WTC11 (cell line): ENCODE measurements at regions not wholly inside any gene's neighbourhood (a gene's known extent, or its start where the extent isn't known, plus 50 kb on each side); places are given as distances from the start of the nearest gene placed in this dataset.

ENCODE experiments used
- ATAC-seq: fragments of 200-7000 bp; cut with Tn5 transposase; 2 replicates; pipeline ENCODE4 v1.10.0; 2021; ENCODE audit warnings: mild to moderate bottlenecking, moderate library complexity
- CTCF ChIA-PET: fragments of 300-600 bp; sonication (Branson Sonifier 250); formaldehyde crosslinking; loops from one replicate; lab custom pipeline; 2021; ENCODE audit warnings: antibody characterized with exemption; lab: Charles Lee
- POLR2A ChIA-PET: fragments of 350-600 bp; sonication (Branson Sonifier 250); formaldehyde crosslinking; loops from one replicate; lab custom pipeline; 2021; ENCODE audit warnings: antibody characterized with exemption; lab: Charles Lee
- DNase-seq: peaks from one replicate; pipeline ENCODE4 v3.0.0; 2021; ENCODE audit warnings: low spot score
- H3K27ac Mint-ChIP-seq: 2 replicates; pipeline ENCODE4 v1.8.0; 2021; ENCODE audit warnings: mixed read lengths
- H3K27me3 Mint-ChIP-seq: 2 replicates; pipeline ENCODE4 v1.8.0; 2021; ENCODE audit warnings: low read depth, mild to moderate bottlenecking, moderate library complexity, mixed read lengths
- H3K36me3 Mint-ChIP-seq: 2 replicates; pipeline ENCODE4 v1.8.0; 2021; ENCODE audit warnings: mixed read lengths
- H3K4me1 Mint-ChIP-seq: 2 replicates; pipeline ENCODE4 v1.8.0; 2022; ENCODE audit warnings: mixed read lengths
- H3K4me3 Mint-ChIP-seq: 2 replicates; pipeline ENCODE4 v1.8.0; 2021; ENCODE audit warnings: mild to moderate bottlenecking, moderate library complexity, mixed read lengths
- H3K9me3 Mint-ChIP-seq: 2 replicates; pipeline ENCODE4 v1.8.0; 2021; ENCODE audit warnings: mixed read lengths
- AFF4 ChIP-seq: sonication (generic); formaldehyde crosslinking; IDR thresholded peaks from 2 replicates; pipeline ENCODE4 v1.8.1; 2023; ENCODE audit warnings: mild to moderate bottlenecking, missing genetic modification reagents, borderline replicate concordance
- E2F5 ChIP-seq: sonication (generic); formaldehyde crosslinking; IDR thresholded peaks from 2 replicates; pipeline ENCODE4 v1.8.1; 2022; ENCODE audit warnings: mild to moderate bottlenecking, moderate library complexity, missing genetic modification reagents
- GTF2I ChIP-seq: fragments of 250-450 bp; sonication (Bioruptor Pico); conservative IDR thresholded peaks from 2 replicates; pipeline ENCODE4 v1.4.0; 2021; ENCODE audit warnings: mild to moderate bottlenecking
- HMGA2 ChIP-seq: fragments of 250-450 bp; sonication (Bioruptor Pico); IDR thresholded peaks from 2 replicates; pipeline ENCODE4 v1.4.0; 2021; ENCODE audit warnings: mild to moderate bottlenecking, moderate library complexity
- MLX ChIP-seq: sonication (generic); formaldehyde crosslinking; IDR thresholded peaks from 2 replicates; pipeline ENCODE4 v1.8.1; 2023; ENCODE audit warnings: mild to moderate bottlenecking, missing genetic modification reagents, moderate library complexity
- NR1H2 ChIP-seq: sonication (generic); formaldehyde crosslinking; IDR thresholded peaks from 2 replicates; pipeline ENCODE4 v1.9.0; 2021; ENCODE audit warnings: mild to moderate bottlenecking, moderate library complexity, missing genetic modification reagents
- NR3C1 ChIP-seq: sonication (generic); formaldehyde crosslinking; conservative IDR thresholded peaks from 2 replicates; pipeline ENCODE4 v1.8.1; 2023; ENCODE audit warnings: low read depth, mild to moderate bottlenecking, missing genetic modification reagents
- PRRX2 ChIP-seq: fragments of 250-450 bp; sonication (Bioruptor Pico); IDR thresholded peaks from 2 replicates; pipeline ENCODE4 v1.8.0; 2021; ENCODE audit warnings: mild to moderate bottlenecking
- TEAD4 ChIP-seq: sonication (generic); formaldehyde crosslinking; IDR thresholded peaks from 2 replicates; pipeline ENCODE4 v1.8.0; 2022; ENCODE audit warnings: mild to moderate bottlenecking, missing genetic modification reagents
- ZNF219 ChIP-seq: sonication (generic); formaldehyde crosslinking; IDR thresholded peaks from 2 replicates; pipeline ENCODE4 v1.8.0; 2023; ENCODE audit warnings: missing genetic modification reagents, mild to moderate bottlenecking, borderline replicate concordance
- TF ChIP-seq, protein P1 (sequence below): sonication (generic); formaldehyde crosslinking; IDR thresholded peaks from 2 replicates; pipeline ENCODE4 v1.8.1; 2023; ENCODE audit warnings: mild to moderate bottlenecking, missing genetic modification reagents, moderate library complexity

DNA sequence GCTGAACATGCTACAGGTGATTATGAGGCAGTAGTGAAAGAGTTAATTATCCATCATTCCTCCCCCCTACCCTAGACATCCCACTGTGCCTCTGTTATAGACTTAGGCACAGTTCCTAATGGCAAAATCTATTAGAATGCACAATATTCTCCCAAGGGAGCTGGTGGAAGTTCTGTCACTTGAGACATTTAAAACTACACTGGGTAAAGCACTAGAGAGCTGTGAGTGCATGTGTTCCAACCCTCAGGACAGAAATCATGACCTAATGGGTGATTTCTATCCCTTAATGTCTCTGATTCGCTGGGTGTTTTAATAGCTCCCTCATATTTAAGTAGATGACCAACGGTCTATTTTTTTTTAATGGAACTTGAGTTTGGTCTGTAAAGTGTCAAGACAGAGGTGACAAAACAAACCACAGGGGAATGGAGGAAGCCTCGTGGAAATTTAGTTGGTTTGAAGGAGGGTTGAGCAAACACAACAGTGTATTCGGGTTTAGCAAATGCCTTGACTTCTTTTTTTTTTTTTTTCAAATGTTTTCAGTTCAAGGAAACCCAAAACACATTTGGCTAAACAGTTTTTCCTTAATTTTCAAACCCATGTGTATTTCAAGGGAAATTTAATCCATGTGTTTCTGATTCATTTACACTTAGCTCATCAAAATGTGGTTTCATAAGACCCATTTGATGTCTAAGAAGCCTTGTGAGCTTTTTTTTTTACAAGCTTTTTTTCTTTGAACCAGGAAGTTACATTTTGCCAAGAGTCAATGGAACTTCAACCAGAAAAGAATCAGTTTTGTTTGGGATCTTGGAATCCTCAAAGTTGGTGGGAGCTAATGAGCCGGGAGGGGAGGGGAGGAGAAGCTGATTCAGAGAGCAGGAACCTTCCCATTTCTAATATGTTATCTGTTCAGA, 665.1 kb upstream of the ZEB2 start:
- DNase-seq (no peak), ATAC-seq (no peak)
- Mint-ChIP-seq H3K36me3 (no peaks in the 10 kb centered on the region), H3K27ac (no peak overlapping the region), H3K9me3 (no peaks in the 10 kb centered on the region), H3K27me3 (no peaks in the 10 kb centered on the region), H3K4me1 (peaks cover 26% of the 10 kb centered on the region), H3K4me3 (no peak overlapping the region)
- TF ChIP-seq MLX (CRISPR knock-in tag) (no peak), NR1H2 (no peak), GTF2I (no peak), HMGA2 (CRISPR knock-in tag) (no peak), ZNF219 (CRISPR knock-in tag) (no peak), NR3C1 (CRISPR knock-in tag) (no peak), E2F5 (CRISPR knock-in tag) (no peak)
- TF ChIP-seq, protein P1, sequence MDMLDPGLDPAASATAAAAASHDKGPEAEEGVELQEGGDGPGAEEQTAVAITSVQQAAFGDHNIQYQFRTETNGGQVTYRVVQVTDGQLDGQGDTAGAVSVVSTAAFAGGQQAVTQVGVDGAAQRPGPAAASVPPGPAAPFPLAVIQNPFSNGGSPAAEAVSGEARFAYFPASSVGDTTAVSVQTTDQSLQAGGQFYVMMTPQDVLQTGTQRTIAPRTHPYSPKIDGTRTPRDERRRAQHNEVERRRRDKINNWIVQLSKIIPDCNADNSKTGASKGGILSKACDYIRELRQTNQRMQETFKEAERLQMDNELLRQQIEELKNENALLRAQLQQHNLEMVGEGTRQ (CRISPR knock-in tag) = no peak
- ChIA-PET CTCF (interaction anchor here (1.0 to 1.6 kb wide), 2 partner anchors 9 to 72 kb away, joined by 3 to 7 read pairs; no protein-coding TSS in a partner anchor), POLR2A (interaction anchor here (0.6 kb wide), 1 partner anchor 187 kb away, joined by 5 read pairs; no protein-coding TSS in a partner anchor)

GRCh38 chr2:145169285-145169684, 649.4 kb upstream of the ZEB2 start:
- no peaks in the 10 kb centered on the region for H3K27me3 Mint-ChIP-seq
- ChIA-PET POLR2A (no interaction called here), CTCF (no interaction called here)
- H3K27ac Mint-ChIP-seq = no peak overlapping the region
- H3K9me3 Mint-ChIP-seq = 0 out of 2 replicates have a peak, but pooled peaks cover 3% of the 10 kb centered on the region
- peaks cover 6% of the 10 kb centered on the region; the same call in 1 of the 2 replicates for H3K4me1 Mint-ChIP-seq
- no peak for DNase-seq
- H3K36me3 Mint-ChIP-seq = no peaks in the 10 kb centered on the region
- TF ChIP-seq AFF4 (CRISPR knock-in tag) = no peak
- H3K4me3 Mint-ChIP-seq = no peak overlapping the region
- no peak for ATAC-seq

DNA sequence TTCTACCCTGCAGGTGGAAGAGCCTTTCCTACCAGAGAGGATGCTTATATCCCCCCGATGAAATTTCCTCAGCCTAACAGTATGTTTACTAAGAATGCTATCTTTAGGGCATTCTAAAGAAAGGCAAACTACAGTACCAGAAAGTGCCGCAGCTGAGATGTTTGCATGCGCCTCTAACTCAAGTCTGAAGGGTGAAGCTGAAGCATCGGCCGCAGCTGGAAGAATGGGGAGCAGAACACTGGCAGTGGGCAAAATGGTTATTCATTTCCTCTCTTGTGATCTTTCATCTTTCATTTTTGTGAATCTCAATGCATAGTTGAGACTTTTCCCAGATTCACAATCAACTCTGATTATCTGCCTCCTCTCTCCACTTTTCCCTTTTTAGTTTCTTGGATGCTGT, 648.2 kb upstream of the ZEB2 start:
- H3K27ac Mint-ChIP-seq = no peak overlapping the region
- DNase-seq (no peak), ATAC-seq (no peak)
- TF ChIP-seq TEAD4 = no peak
- TF ChIP-seq AFF4 (CRISPR knock-in tag) = no peak
- TF ChIP-seq PRRX2 (CRISPR knock-in tag) = no peak
- POLR2A ChIA-PET = no interaction called here
- H3K4me1 Mint-ChIP-seq = no peaks in the 10 kb centered on the region
- 0 out of 2 replicates have a peak, but pooled peaks cover 3% of the 10 kb centered on the region for H3K9me3 Mint-ChIP-seq
- H3K27me3 Mint-ChIP-seq = no peaks in the 10 kb centered on the region
- CTCF ChIA-PET = no interaction called here
- no peaks in the 10 kb centered on the region for H3K36me3 Mint-ChIP-seq
- no peak overlapping the region for H3K4me3 Mint-ChIP-seq
